Spleen (tissue), 11 donors: ENCODE measurements at regions not wholly inside any gene's neighbourhood (a gene's known extent, or its start where the extent isn't known, plus 50 kb on each side); places are given as distances from the start of the nearest gene placed in this dataset.

Experiments
- DNase-seq: peaks from one replicate; pipeline ENCODE4 v3.0.0-alpha.2; 2020
- H3K27ac ChIP-seq, 8 donors: fragments of 200-600 bp; sonication (generic) in 7 of 8; 1 replicate in 4 of 8; 2 replicates in 4 of 8; pipeline versions ENCODE4 v1.5.0 to v1.8.0; 2016 to 2021; ENCODE audit warnings: inconsistent platforms in 4 of 8, mild to moderate bottlenecking in 4 of 8, moderate library complexity in 1 of 8
- H3K27me3 ChIP-seq, 7 donors: fragments of 200-600 bp; sonication (generic) in 6 of 7; replicated peaks in 1 of 7; 1 replicate in 4 of 7; 2 replicates in 3 of 7; pipeline versions ENCODE4 v1.5.0 to v1.8.0; 2016 to 2021; ENCODE audit warnings: inconsistent platforms in 3 of 7, mild to moderate bottlenecking in 1 of 7
- H3K36me3 ChIP-seq, 6 donors: fragments of 200-600 bp; sonication (generic) in 5 of 6; 1 replicate in 4 of 6; 2 replicates in 2 of 6; pipeline versions ENCODE4 v1.5.0 to v1.8.0; 2016 to 2021; ENCODE audit warnings: inconsistent platforms in 2 of 6
- H3K4me1 ChIP-seq, 6 donors: fragments of 200-600 bp; sonication (generic) in 5 of 6; 1 replicate in 3 of 6; 2 replicates in 3 of 6; pipeline versions ENCODE4 v1.5.0 to v1.8.0; 2016 to 2021; ENCODE audit warnings: inconsistent platforms in 3 of 6
- H3K4me3 ChIP-seq, 8 donors: fragments of 200-600 bp; sonication (generic) in 7 of 8; 1 replicate in 4 of 8; 2 replicates in 4 of 8; pipeline versions ENCODE4 v1.5.0 to v1.8.0; 2016 to 2021; ENCODE audit warnings: inconsistent platforms in 4 of 8, mild to moderate bottlenecking in 4 of 8, moderate library complexity in 2 of 8
- H3K9me3 ChIP-seq, 8 donors: fragments of 200-600 bp; sonication (generic) in 7 of 8; 1 replicate in 4 of 8; 2 replicates in 4 of 8; pipeline versions ENCODE4 v1.5.0 to v1.8.0; 2016 to 2021; ENCODE audit warnings: inconsistent platforms in 4 of 8
- POLR2A ChIP-seq, 3 donors: fragments of 450-650 bp; IDR thresholded peaks; one replicate each; pipeline ENCODE4 v1.5.1; 2017; ENCODE audit warnings: antibody characterized with exemption in 3 of 3, mild to moderate bottlenecking in 1 of 3
- POLR2AphosphoS5 ChIP-seq, 3 donors: sonication (generic); formaldehyde crosslinking; IDR thresholded peaks; one replicate each; pipeline ENCODE4 v1.5.1; 2017; ENCODE audit warnings: antibody characterized with exemption in 3 of 3
- WGBS, 5 donors: extraction: QIAGEN DNeasy Blood & Tissue Kit in 3 of 5; methylation state at CpG; one replicate each; pipeline versions ENCODE4 v1.1.5 to v1.1.7; 2013 to 2018; 5-methylcytosine and 5-hydroxymethylcytosine counted together
- intact Hi-C: fragments of 100-400 bp; cut with DNase I; formaldehyde crosslinking; loops from one replicate; pipeline ENCODE4 v1.15.0; 2023; ENCODE audit warnings: low total_unique reads
- TF ChIP-seq, protein P1 (sequence below), 11 experiments: fragments of 200-600 bp in 7 of 11; fragments of 450-650 bp in 4 of 11; sonication (generic) in 4 of 11; IDR thresholded peaks in 8 of 11; conservative IDR thresholded peaks in 3 of 11; 1 replicate in 7 of 11; 2 replicates in 4 of 11; pipeline versions ENCODE4 v1.4.0 to v1.8.0; 2016 to 2021; ENCODE audit warnings: antibody characterized with exemption in 11 of 11, inconsistent platforms in 4 of 11, mild to moderate bottlenecking in 1 of 11
- donor health status: healthy with polysubstance abuse.
- donor health status: DM: no; HTN: no; CAD: no; lungs with moderate emphysema.
- donor health status: DM: no; HTN: no; CAD: no.
- donor health status: Bipolar disorder and iron deficiency.
- donor health status: healthy.
- donor health status: DM: no; HTN: no; CAD: no.
- donor health status: DM: yes; HTN: yes; CAD: no.

DNA sequence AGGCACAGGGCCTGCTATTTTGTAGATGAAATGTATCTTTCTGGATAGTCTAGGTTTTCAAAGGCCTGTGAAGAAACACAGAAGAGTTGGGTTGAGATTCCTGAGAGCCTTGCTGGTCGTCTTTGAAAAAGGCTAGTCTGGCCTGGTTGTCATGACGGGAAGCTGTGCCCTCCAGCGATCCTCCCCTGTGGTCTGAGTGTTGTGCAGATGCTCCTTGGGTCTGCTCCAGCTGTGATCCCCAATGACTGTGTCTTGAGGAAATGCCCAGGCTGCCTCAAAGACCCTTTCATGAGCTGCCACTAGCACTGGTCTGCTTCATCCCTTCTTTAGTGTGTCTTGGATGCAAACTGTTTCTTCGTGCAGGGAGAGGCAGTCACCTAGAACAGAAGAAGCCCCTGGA is 111.0 kb upstream of the SYNPR start:
- TF ChIP-seq, protein P1, sequence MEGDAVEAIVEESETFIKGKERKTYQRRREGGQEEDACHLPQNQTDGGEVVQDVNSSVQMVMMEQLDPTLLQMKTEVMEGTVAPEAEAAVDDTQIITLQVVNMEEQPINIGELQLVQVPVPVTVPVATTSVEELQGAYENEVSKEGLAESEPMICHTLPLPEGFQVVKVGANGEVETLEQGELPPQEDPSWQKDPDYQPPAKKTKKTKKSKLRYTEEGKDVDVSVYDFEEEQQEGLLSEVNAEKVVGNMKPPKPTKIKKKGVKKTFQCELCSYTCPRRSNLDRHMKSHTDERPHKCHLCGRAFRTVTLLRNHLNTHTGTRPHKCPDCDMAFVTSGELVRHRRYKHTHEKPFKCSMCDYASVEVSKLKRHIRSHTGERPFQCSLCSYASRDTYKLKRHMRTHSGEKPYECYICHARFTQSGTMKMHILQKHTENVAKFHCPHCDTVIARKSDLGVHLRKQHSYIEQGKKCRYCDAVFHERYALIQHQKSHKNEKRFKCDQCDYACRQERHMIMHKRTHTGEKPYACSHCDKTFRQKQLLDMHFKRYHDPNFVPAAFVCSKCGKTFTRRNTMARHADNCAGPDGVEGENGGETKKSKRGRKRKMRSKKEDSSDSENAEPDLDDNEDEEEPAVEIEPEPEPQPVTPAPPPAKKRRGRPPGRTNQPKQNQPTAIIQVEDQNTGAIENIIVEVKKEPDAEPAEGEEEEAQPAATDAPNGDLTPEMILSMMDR (IDR thresholded peaks at IDR 0.05 in 8 of 11, conservative IDR thresholded peaks at IDR 0.05 in 3 of 11), result no peak
- TF ChIP-seq POLR2AphosphoS5 (IDR thresholded peaks at IDR 0.05) (no peak), POLR2A (IDR thresholded peaks at IDR 0.05) (no peak)
- 61 to 85% (median 69%) methylated on average over 4 of the region's 4 CpGs for WGBS, 5 donors
- no peak overlapping the region for H3K27ac ChIP-seq
- H3K9me3 ChIP-seq, result peaks cover 0 to 12% (median 1%) of the 10 kb centered on the region in 8 donors
- no peaks in the 10 kb centered on the region for H3K36me3 ChIP-seq
- H3K4me3 ChIP-seq, result no peak overlapping the region
- no peak for DNase-seq
- H3K27me3 ChIP-seq, result no peaks in the 10 kb centered on the region
- no peaks in the 10 kb centered on the region for H3K4me1 ChIP-seq
- intact Hi-C loops, result no loop called here

DNA sequence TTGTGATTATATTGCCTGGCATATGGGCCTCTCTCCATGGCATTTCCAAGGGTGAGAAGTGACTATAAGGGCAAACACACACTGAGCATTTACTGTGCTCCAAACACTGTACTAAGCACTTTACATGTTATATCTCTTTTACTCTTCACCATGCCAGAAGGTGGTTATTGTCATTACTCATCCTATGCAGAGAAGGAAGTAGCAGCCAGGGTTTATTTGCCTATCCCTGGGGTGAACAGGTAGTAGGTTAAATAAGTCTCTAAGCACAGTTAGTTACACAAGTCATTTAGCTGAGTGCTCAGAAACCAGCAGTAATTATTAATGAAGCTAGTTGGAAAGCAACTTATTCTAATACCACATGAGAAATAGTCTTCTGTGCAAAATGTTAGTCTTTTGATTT is 109.9 kb upstream of the SYNPR start:
- intact Hi-C loops, result no loop called here

GRCh38 chr3:63179862-63180522 is 98.1 kb upstream of the SYNPR start:
- no peak overlapping the region for H3K27ac ChIP-seq
- 60 to 82% (median 78%) methylated on average over 4 of the region's 4 CpGs for WGBS, 5 donors
- H3K36me3 ChIP-seq, result no peaks in the 10 kb centered on the region
- no peaks in the 10 kb centered on the region for H3K27me3 ChIP-seq
- intact Hi-C loops, result no loop called here
- no peak for TF ChIP-seq POLR2A (IDR thresholded peaks at IDR 0.05)
- no peak for TF ChIP-seq POLR2AphosphoS5 (IDR thresholded peaks at IDR 0.05)
- TF ChIP-seq, protein P1 (IDR thresholded peaks at IDR 0.05 in 8 of 11, conservative IDR thresholded peaks at IDR 0.05 in 3 of 11), result no peak
- H3K9me3 ChIP-seq, result peaks cover 0 to 15% (median 7%) of the 10 kb centered on the region in 8 donors
- DNase-seq, result no peak
- no peaks in the 10 kb centered on the region for H3K4me1 ChIP-seq
- H3K4me3 ChIP-seq, result no peak overlapping the region

More for the DNA sequence above, 109.9 kb upstream of the SYNPR start:
- no peaks in the 10 kb centered on the region for H3K4me1 ChIP-seq
- TF ChIP-seq POLR2A (IDR thresholded peaks at IDR 0.05), result no peak
- no peak for TF ChIP-seq POLR2AphosphoS5 (IDR thresholded peaks at IDR 0.05)
- TF ChIP-seq, protein P1 (IDR thresholded peaks at IDR 0.05 in 8 of 11, conservative IDR thresholded peaks at IDR 0.05 in 3 of 11), result no peak
- no peak for DNase-seq
- no peak overlapping the region for H3K27ac ChIP-seq
- H3K27me3 ChIP-seq, result no peaks in the 10 kb centered on the region
- H3K9me3 ChIP-seq, result peaks cover 0 to 19% (median 10%) of the 10 kb centered on the region in 8 donors
- no peaks in the 10 kb centered on the region for H3K36me3 ChIP-seq
- no peak overlapping the region for H3K4me3 ChIP-seq

DNA sequence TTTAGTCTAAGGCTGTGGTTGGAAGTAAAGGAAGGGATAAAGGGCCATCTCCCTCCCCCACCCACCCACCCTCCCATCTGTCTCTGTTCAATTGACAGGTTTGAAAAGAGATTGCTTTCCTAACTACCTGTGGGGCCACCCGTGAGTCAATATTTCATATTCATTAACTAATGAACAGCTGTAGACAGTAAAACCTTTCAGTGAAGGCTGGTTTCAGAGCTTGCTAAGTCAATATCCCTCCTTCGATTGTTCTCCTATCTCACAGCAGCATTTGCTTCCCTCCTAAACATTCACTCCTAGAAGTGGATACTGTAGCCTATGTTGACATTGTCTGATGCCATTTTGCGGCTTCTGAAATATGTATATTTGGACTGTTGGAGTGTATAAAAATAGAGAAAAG is 85.9 kb upstream of the SYNPR start:
- intact Hi-C loops, result no loop called here
- no peak for DNase-seq
- Histone ChIP-seq H3K27ac (no peak overlapping the region), H3K27me3 (no peaks in the 10 kb centered on the region), H3K4me3 (no peak overlapping the region), H3K36me3 (no peaks in the 10 kb centered on the region), H3K4me1 (no peaks in the 10 kb centered on the region), H3K9me3 (no peaks in the 10 kb centered on the region)
- 70 to 81% (median 77%) methylated on average over 3 of the region's 3 CpGs for WGBS, 5 donors
- TF ChIP-seq POLR2A (IDR thresholded peaks at IDR 0.05) (no peak), POLR2AphosphoS5 (IDR thresholded peaks at IDR 0.05) (no peak)
- TF ChIP-seq, protein P1 (IDR thresholded peaks at IDR 0.05 in 8 of 11, conservative IDR thresholded peaks at IDR 0.05 in 3 of 11), result no peak
